KMS-11 (cell line): ENCODE measurements at regions not wholly inside any gene's neighbourhood (a gene's known extent, or its start where the extent isn't known, plus 50 kb on each side); places are given as distances from the start of the nearest gene placed in this dataset.

Source experiments
- H2AFZ ChIP-seq: fragments of 200-600 bp; sonication (generic); 2 replicates; pipeline ENCODE4 v1.6.1; 2016; ENCODE audit warnings: antibody characterized with exemption, mixed run types, low read depth
- H3K27ac ChIP-seq: fragments of 200-600 bp; sonication (generic); 2 replicates; pipeline ENCODE4 v1.6.1; 2016; ENCODE audit warnings: mild to moderate bottlenecking, mixed run types
- H3K27me3 ChIP-seq: fragments of 200-600 bp; sonication (generic); 2 replicates; pipeline ENCODE4 v1.6.1; 2017; ENCODE audit warnings: mild to moderate bottlenecking, low read depth, mixed run types, moderate library complexity; ENCODE audit not compliant: insufficient read depth
- H3K36me3 ChIP-seq: fragments of 200-600 bp; sonication (generic); 2 replicates; pipeline ENCODE4 v1.6.1; 2017; ENCODE audit warnings: mild to moderate bottlenecking, mixed run types; ENCODE audit not compliant: insufficient read depth
- H3K4me1 ChIP-seq: fragments of 200-600 bp; sonication (generic); 2 replicates; pipeline ENCODE4 v1.6.1; 2016; ENCODE audit warnings: mild to moderate bottlenecking, low read depth, mixed run types; ENCODE audit not compliant: poor library complexity, severe bottlenecking
- H3K4me2 ChIP-seq: fragments of 200-600 bp; sonication (generic); 2 replicates; pipeline ENCODE4 v1.7.0; 2016; ENCODE audit warnings: mild to moderate bottlenecking, mixed run types
- H3K4me3 ChIP-seq: fragments of 200-600 bp; sonication (generic); IDR thresholded peaks from 2 replicates; pipeline ENCODE4 v1.6.1; 2017; ENCODE audit warnings: low read depth, low read length, mixed read lengths; ENCODE audit not compliant: insufficient read depth
- H3K79me2 ChIP-seq: fragments of 200-600 bp; sonication (generic); 2 replicates; pipeline ENCODE4 v1.6.1; 2016; ENCODE audit warnings: low read depth, mixed run types; ENCODE audit not compliant: insufficient read depth
- H3K9ac ChIP-seq: fragments of 200-600 bp; sonication (generic); 2 replicates; pipeline ENCODE4 v1.6.1; 2016; ENCODE audit warnings: mild to moderate bottlenecking, mixed run types
- H4K20me1 ChIP-seq: fragments of 200-600 bp; sonication (generic); 2 replicates; pipeline ENCODE4 v1.6.1; 2016; ENCODE audit warnings: mild to moderate bottlenecking, mixed run types; ENCODE audit not compliant: insufficient read depth
- CTCF ChIP-seq: fragments of 200-600 bp; sonication (generic); conservative IDR thresholded peaks from 2 replicates; pipeline ENCODE4 v1.6.1; 2017; ENCODE audit warnings: low read depth, mild to moderate bottlenecking, antibody characterized with exemption, low read length, moderate library complexity, mixed read lengths

GRCh38 chr4:1497189-1497801, 91.1 kb upstream of the NKX1-1 start:
- no peak overlapping the region for H3K4me2 ChIP-seq
- no peaks in the 10 kb centered on the region for H3K79me2 ChIP-seq
- H2AFZ ChIP-seq, result no peak overlapping the region
- H3K27me3 ChIP-seq, result peaks cover 7% of the 10 kb centered on the region; the same call in 1 of the 2 replicates
- no peak overlapping the region for H3K4me3 ChIP-seq
- TF ChIP-seq CTCF, result no peak
- no peaks in the 10 kb centered on the region for H4K20me1 ChIP-seq
- no peaks in the 10 kb centered on the region for H3K36me3 ChIP-seq
- H3K9ac ChIP-seq, result no peak overlapping the region
- no peaks in the 10 kb centered on the region for H3K4me1 ChIP-seq
- no peak overlapping the region for H3K27ac ChIP-seq

GRCh38 chr4:1496116-1496642, 89.9 kb upstream of the NKX1-1 start:
- TF ChIP-seq CTCF, result no peak
- no peaks in the 10 kb centered on the region for H4K20me1 ChIP-seq
- H3K27ac ChIP-seq, result no peak overlapping the region
- H3K36me3 ChIP-seq, result no peaks in the 10 kb centered on the region
- no peak overlapping the region for H3K4me2 ChIP-seq
- H3K9ac ChIP-seq, result no peak overlapping the region
- H3K27me3 ChIP-seq, result peaks cover 7% of the 10 kb centered on the region; the same call in 1 of the 2 replicates
- H2AFZ ChIP-seq, result no peak overlapping the region
- no peaks in the 10 kb centered on the region for H3K79me2 ChIP-seq
- no peaks in the 10 kb centered on the region for H3K4me1 ChIP-seq
- H3K4me3 ChIP-seq, result no peak overlapping the region

- H3K27ac ChIP-seq, result no peak overlapping the region
- H3K79me2 ChIP-seq, result no peaks in the 10 kb centered on the region
- H3K36me3 ChIP-seq, result no peaks in the 10 kb centered on the region
- no peaks in the 10 kb centered on the region for H4K20me1 ChIP-seq
- no peak overlapping the region for H2AFZ ChIP-seq
- H3K27me3 ChIP-seq, result peaks cover 10% of the 10 kb centered on the region; the same call in 1 of the 2 replicates
- TF ChIP-seq CTCF, result no peak
- no peak overlapping the region for H3K9ac ChIP-seq
- H3K4me3 ChIP-seq, result no peak overlapping the region
- H3K4me2 ChIP-seq, result no peak overlapping the region
- H3K4me1 ChIP-seq, result no peaks in the 10 kb centered on the region
Observed at GRCh38 chr4:1495416-1496115, 89.3 kb upstream of the NKX1-1 start.

- no peak overlapping the region for H3K27ac ChIP-seq
- H3K36me3 ChIP-seq, result no peaks in the 10 kb centered on the region
- TF ChIP-seq CTCF, result no peak
- no peaks in the 10 kb centered on the region for H4K20me1 ChIP-seq
- no peak overlapping the region for H3K4me2 ChIP-seq
- H2AFZ ChIP-seq, result no peak overlapping the region
- no peak overlapping the region for H3K9ac ChIP-seq
- H3K4me3 ChIP-seq, result no peak overlapping the region
- H3K27me3 ChIP-seq, result peaks cover 10% of the 10 kb centered on the region; the same call in 1 of the 2 replicates
- H3K79me2 ChIP-seq, result no peaks in the 10 kb centered on the region
- H3K4me1 ChIP-seq, result no peaks in the 10 kb centered on the region
Observed at GRCh38 chr4:1494416-1495315, 88.4 kb upstream of the NKX1-1 start.
